CD1c-positive myeloid dendritic cell (primary cell): ENCODE measurements at regions not wholly inside any gene's neighbourhood (a gene's known extent, or its start where the extent isn't known, plus 50 kb on each side); places are given as distances from the start of the nearest gene placed in this dataset.
A peak's percentile ranks its signal among the peaks of the same experiment; 100 is the strongest.
"Not testable (repeated sequence)": the region's sequence is repeated elsewhere in the genome, so short reads cannot be mapped to it uniquely, and the experiment has no call there.

ENCODE experiments used
- DNase-seq: peaks from one replicate; pipeline ENCODE4 v3.0.0-alpha.2; 2016; ENCODE audit errors: extremely low spot score

DNA sequence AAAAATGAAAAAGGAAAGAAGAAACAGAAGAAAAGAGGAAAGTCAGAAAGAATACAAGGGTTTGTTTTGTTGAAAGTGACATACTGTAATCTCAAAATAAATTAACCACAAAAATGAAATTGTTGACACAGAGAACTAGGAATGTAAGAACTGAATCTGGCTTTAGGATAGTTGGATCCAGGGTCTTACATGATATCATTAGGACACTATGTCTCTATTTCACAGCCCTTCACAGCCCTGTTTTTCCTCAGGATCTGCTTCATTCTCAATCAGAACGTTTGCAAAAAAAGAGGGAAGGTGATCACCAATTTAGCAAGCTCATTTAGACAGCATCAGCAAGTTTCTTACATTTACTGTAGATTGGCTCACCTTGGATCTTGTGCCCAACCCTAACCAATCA lies 188.5 kb upstream of the NREP start:
- no peak for DNase-seq

- no peak for DNase-seq
Observed at GRCh38 chr5:111942661-111943401, 185.8 kb upstream of the NREP start.

DNA sequence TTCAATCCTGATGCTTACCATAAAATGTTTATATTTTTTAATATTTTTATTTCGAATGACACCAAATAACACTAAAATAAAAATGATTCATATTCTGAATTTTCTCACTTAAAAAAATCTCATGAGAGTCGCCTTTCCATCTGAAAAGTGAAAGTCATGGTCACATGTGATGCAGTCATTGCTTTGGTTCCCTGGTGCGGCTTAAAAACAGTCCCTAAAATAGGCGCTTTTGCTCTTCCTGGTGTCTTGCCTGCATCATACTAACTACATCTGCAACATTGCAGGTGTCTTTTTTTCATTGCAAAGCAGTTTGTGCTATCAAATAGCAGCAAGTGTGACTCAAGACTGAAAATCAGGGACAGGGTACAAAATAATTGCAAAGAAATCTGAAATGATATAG lies 185.2 kb upstream of the NREP start:
- DNase-seq = no peak

DNA sequence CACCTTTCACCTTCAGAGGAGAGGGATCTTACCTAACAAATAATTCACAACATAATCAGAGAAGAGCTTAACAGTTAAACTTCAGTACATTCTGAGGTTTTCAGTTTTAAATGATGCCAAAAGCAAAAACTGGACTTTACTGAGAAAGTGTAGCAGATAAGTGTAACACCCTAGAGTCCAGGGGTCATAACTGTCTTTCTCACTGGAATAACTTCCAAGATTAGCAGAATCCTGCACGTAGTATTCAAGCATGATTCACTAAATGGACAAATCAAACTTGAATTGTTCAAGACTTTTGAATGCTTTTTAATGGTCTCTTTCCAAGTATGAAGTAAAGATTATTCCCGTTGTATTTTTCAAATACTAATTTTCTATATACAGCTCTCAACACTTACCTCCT lies 180.1 kb upstream of the NREP start:
- DNase-seq = no peak

GRCh38 chr5:111935835-111936234 lies 178.8 kb upstream of the NREP start:
- DNase-seq = no peak

DNA sequence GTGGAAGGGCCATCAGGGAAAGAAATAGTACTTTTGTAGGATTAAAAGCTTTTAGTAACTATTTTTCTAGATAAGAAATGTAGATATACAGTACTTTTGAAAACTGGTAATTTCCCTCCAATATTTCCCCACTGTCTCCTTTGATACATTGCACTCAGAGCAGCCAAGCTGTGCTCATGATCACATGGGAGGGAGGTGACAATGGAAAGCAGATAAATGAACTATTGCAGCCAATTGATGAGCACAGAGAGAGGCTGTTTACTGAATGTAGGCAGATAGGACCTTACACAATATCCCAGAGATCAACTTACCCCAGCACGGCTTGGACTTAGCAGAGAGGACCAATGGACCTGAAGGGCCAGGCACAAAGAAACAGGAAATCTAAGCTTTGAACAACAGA lies 178.0 kb upstream of the NREP start:
- no peak for DNase-seq

GRCh38 chr5:111934511-111934910 lies 177.5 kb upstream of the NREP start:
- no peak for DNase-seq

GRCh38 chr5:111933086-111933485 lies 176.1 kb upstream of the NREP start:
- DNase-seq = no peak

DNA sequence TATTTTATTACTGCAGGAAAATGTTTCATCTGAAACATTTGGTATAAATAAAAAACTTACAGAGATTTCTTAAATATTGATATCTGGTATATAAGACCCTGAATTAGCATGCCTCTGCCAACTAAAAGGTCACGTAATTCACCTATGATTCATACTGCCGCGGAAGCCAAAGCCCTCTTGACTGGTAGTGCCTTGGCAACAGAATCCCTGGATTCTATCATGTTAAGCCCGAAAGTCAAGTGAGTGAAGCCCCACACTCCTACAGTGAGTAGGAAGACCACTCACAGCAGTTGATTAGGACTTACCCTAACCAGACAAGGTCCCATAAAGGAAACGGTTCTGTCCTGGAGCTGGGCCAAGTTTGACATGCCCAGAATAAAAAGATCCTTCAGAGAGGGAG lies 175.6 kb upstream of the NREP start:
- no peak for DNase-seq

DNA sequence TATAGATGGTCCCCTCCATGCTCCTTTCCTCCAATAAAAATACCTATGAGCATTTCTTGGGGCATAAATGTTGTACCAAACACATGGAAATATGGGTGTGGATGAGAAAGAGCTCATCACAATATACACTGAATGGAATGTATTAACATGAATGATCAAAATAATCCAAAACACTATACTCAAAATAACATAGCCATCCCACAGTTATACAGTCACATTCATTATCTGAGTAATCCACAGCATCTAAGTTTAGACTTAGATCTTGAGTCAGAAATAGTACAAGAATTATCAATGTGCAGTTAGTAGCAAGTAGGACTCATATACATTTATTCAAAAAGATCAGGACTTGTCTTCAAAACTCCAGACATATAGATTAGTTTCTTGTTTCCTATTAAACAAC lies 175.2 kb upstream of the NREP start:
- no peak for DNase-seq

GRCh38 chr5:111931655-111932054 lies 174.7 kb upstream of the NREP start:
- no peak for DNase-seq

- DNase-seq = peak; percentile 71
Observed at GRCh38 chr5:111930905-111931461, 174.0 kb upstream of the NREP start.

DNA sequence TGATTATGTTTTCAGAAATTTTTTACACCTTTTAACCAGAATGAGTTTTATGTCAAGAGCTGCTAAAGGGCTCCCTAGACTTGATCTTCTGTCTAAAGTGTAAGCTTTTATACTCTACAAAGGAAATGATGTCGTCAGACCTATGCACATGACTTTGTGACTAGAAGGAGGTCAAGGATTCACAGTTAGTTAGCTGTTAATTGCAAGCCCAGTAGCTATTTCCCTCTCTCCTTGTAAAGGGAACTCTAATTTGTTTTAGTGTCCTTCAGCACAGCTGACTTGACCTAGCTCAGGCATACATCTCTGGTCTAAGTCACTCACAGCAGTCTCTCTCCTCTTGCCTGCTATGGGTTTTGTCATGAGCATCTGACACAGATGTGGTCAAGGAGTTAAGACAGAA lies 173.5 kb upstream of the NREP start:
- DNase-seq = peak; percentile 51

DNA sequence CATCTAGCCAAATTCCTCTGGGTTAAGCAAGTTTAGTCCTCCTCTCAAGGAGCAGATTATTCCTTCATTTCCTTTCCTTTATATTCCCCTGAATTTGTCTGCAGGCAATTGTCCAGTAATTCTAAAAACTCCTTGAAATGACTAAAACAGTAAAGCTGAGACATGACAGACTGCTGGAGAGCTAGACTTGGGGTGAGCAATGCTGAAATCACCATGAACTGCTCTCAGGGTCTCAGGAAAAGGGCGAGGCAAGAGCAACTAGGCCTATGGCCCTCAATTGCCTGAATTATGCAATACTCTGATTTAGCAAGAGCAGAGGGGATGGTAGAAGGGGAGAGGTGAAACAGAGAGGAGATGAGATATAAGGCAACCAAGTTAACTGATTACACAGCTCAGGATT lies 172.9 kb upstream of the NREP start:
- peak; percentile 8 for DNase-seq

- no peak for DNase-seq
Observed at GRCh38 chr5:111929261-111929660, 172.3 kb upstream of the NREP start.

- peak; percentile 60 for DNase-seq
Observed at GRCh38 chr5:111928511-111928910, 171.5 kb upstream of the NREP start.

- no peak for DNase-seq
Observed at GRCh38 chr5:111927191-111927590, 170.2 kb upstream of the NREP start.

- DNase-seq = no peak
Observed at GRCh38 chr5:111926026-111926425, 169.0 kb upstream of the NREP start.

DNA sequence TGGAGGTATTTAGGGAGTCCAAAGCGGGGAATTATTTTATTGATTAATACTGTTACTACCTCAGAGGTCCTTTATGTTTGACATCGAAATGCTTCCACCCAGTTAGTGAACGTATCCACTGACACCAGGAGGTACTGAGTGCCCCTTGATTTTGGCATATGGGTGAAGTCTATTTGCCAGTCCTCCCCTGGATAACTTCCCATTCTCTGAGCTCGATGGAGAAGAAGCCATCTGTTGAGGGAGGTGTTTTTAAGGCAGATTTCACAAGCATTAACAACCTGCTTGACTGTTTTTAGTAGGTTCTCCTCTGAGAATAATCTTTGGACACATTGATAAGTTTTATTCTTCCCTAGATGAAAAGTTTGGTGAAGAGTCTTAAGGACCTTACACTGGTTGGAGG lies 165.3 kb upstream of the NREP start:
- DNase-seq = no peak

- DNase-seq = not testable (repeated sequence)
Observed at GRCh38 chr5:111921691-111922090, 164.7 kb upstream of the NREP start.

GRCh38 chr5:111914966-111915636 lies 158.1 kb upstream of the NREP start:
- DNase-seq = no peak

DNA sequence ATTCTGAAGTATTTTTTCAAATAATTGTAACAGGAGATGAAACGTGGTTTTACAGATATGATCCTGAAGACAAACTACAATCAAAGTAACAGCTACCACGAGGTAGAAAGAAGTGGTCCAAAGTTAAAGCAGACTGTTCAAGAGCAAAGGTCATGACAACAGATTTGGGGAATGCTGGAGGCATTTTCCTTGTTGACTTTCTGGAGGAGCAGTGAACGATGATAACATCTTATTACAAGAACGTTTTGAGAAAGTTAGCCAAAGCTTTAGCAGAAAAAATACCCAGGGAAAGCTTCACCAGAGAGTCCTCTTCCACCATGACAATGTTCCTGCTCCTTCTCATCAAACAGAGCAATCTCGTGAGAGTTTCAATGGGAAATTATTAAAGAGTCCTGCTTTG lies 145.4 kb upstream of the NREP start:
- DNase-seq = no peak

DNA sequence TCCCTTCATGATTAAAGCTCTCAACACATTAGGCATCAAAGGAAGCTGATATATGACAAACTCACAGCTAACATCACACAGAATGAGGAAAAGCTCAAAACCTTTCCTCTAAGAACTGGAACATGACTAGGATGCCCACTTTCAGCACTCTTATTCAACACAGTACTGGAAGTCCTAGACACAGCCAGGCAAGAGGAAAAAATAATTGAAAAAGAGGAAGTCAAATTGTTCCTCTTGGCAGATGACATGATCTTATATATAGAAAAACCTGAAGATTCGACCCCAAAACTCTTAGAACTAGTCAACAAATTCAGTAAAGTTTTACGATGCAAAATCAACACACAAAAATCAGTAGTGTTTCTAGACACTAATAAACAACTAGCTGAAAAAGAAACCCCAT lies 144.3 kb upstream of the NREP start:
- DNase-seq = peak; percentile 28
